H9 (cell line): ENCODE measurements at regions not wholly inside any gene's neighbourhood (a gene's known extent, or its start where the extent isn't known, plus 50 kb on each side); places are given as distances from the start of the nearest gene placed in this dataset.

Experiments used
- DNase-seq: peaks from one replicate; pipeline ENCODE4 v3.0.0-alpha.2; 2017
- H2AFZ ChIP-seq: one replicate; pipeline ENCODE4 v1.6.1; 2013; ENCODE audit warnings: mild to moderate bottlenecking, low read length, control low read depth, moderate library complexity
- H2AK5ac ChIP-seq: 2 replicates; pipeline ENCODE4 v1.6.1; 2013; ENCODE audit warnings: low read length, control low read depth, mixed read lengths; ENCODE audit not compliant: insufficient read length
- H2BK120ac ChIP-seq: one replicate; pipeline ENCODE4 v1.6.1; 2013; ENCODE audit warnings: low read depth, mild to moderate bottlenecking, low read length, control low read depth, inconsistent platforms; ENCODE audit not compliant: poor library complexity, severe bottlenecking
- H2BK12ac ChIP-seq: 2 replicates; pipeline ENCODE4 v1.6.1; 2013; ENCODE audit warnings: low read length, control low read depth, mixed read lengths, low read depth; ENCODE audit not compliant: insufficient read length
- H2BK15ac ChIP-seq: 2 replicates; pipeline ENCODE4 v1.6.1; 2013; ENCODE audit warnings: low read depth, low read length, control low read depth
- H2BK20ac ChIP-seq: one replicate; pipeline ENCODE4 v1.6.1; 2013; ENCODE audit warnings: low read depth, mild to moderate bottlenecking, low read length, control low read depth, inconsistent platforms; ENCODE audit not compliant: poor library complexity, severe bottlenecking
- H2BK5ac ChIP-seq: 2 replicates; pipeline ENCODE4 v1.6.1; 2013; ENCODE audit warnings: low read length, control low read depth, mixed read lengths; ENCODE audit not compliant: insufficient read length
- H3K14ac ChIP-seq: 2 replicates; pipeline ENCODE4 v1.6.1; 2013; ENCODE audit warnings: low read length, control low read depth; ENCODE audit not compliant: insufficient read depth
- H3K18ac ChIP-seq: 2 replicates; pipeline ENCODE4 v1.6.1; 2013; ENCODE audit warnings: low read depth, mild to moderate bottlenecking, mixed read lengths, low read length, control low read depth; ENCODE audit not compliant: insufficient read length
- H3K23ac ChIP-seq: 2 replicates; pipeline ENCODE4 v1.6.1; 2013; ENCODE audit warnings: low read length, control low read depth, mixed read lengths, low read depth; ENCODE audit not compliant: insufficient read length
- H3K23me2 ChIP-seq: 2 replicates; pipeline ENCODE4 v1.6.1; 2013; ENCODE audit warnings: low read depth, mild to moderate bottlenecking, mixed read lengths, low read length, control low read depth; ENCODE audit not compliant: insufficient read length, poor library complexity, severe bottlenecking
- H3K27ac ChIP-seq: 2 replicates; pipeline ENCODE4 v1.5.1; 2013; ENCODE audit warnings: low read length, control low read depth, mixed read lengths, low read depth; ENCODE audit not compliant: insufficient read length
- H3K27me3 ChIP-seq: 2 replicates; pipeline ENCODE4 v1.6.1; 2013; ENCODE audit warnings: low read length, control low read depth, inconsistent platforms; ENCODE audit not compliant: insufficient read depth
- H3K4ac ChIP-seq: 2 replicates; pipeline ENCODE4 v1.6.1; 2013; ENCODE audit warnings: low read depth, mild to moderate bottlenecking, control low read depth, inconsistent platforms, low read length, moderate library complexity
- H3K4me1 ChIP-seq: 2 replicates; pipeline ENCODE4 v1.6.1; 2013; ENCODE audit warnings: low read length, control low read depth, inconsistent platforms; ENCODE audit not compliant: insufficient read depth
- H3K4me2 ChIP-seq: 2 replicates; pipeline ENCODE4 v1.6.1; 2013; ENCODE audit warnings: low read length, control low read depth, mixed read lengths; ENCODE audit not compliant: insufficient read length, insufficient read depth
- H3K56ac ChIP-seq: 2 replicates; pipeline ENCODE4 v1.6.1; 2013; ENCODE audit warnings: low read depth, mild to moderate bottlenecking, mixed read lengths, low read length, control low read depth; ENCODE audit not compliant: insufficient read length
- H3K79me1 ChIP-seq: 2 replicates; pipeline ENCODE4 v1.6.1; 2013; ENCODE audit warnings: low read depth, mild to moderate bottlenecking, moderate library complexity, low read length, control low read depth, inconsistent platforms; ENCODE audit not compliant: insufficient read depth, poor library complexity, severe bottlenecking
- H3K79me2 ChIP-seq: 2 replicates; pipeline ENCODE4 v1.6.1; 2013; ENCODE audit warnings: low read length, control low read depth, inconsistent platforms; ENCODE audit not compliant: insufficient read depth
- H3K9ac ChIP-seq: 2 replicates; pipeline ENCODE4 v1.6.1; 2013; ENCODE audit warnings: low read length, control low read depth, mixed read lengths; ENCODE audit not compliant: insufficient read length; ENCODE audit errors: extremely low read depth
- H3K9me3 ChIP-seq: one replicate; pipeline ENCODE4 v1.6.1; 2013; ENCODE audit warnings: low read depth, low read length, inconsistent platforms; ENCODE audit not compliant: control insufficient read depth
- H3T11ph ChIP-seq: one replicate; pipeline ENCODE4 v1.6.1; 2013; ENCODE audit warnings: mild to moderate bottlenecking, low read length, control low read depth, inconsistent platforms
- H4K20me1 ChIP-seq: one replicate; pipeline ENCODE4 v1.6.1; 2013; ENCODE audit not compliant: control insufficient read depth, insufficient read length, insufficient read depth
- H4K5ac ChIP-seq: 2 replicates; pipeline ENCODE4 v1.6.1; 2013; ENCODE audit warnings: low read depth, mild to moderate bottlenecking, mixed read lengths, low read length, control low read depth; ENCODE audit not compliant: insufficient read length
- H4K8ac ChIP-seq: replicated peaks from 2 replicates; pipeline ENCODE4 v1.6.1; 2013; ENCODE audit warnings: low read length, control low read depth, mixed read lengths, low read depth; ENCODE audit not compliant: insufficient read length
- H4K91ac ChIP-seq: 2 replicates; pipeline ENCODE4 v1.6.1; 2013; ENCODE audit warnings: low read depth, mild to moderate bottlenecking, moderate library complexity, mixed read lengths, low read length, control low read depth; ENCODE audit not compliant: insufficient read length
- H3K27ac Mint-ChIP-seq, 3 experiments: 2 replicates in 2 of 3; 3 replicates in 1 of 3; pipeline ENCODE4 v1.8.0; 2020 to 2021; ENCODE audit warnings: mixed read lengths in 3 of 3, mild to moderate bottlenecking in 1 of 3, moderate library complexity in 1 of 3
- H3K27me3 Mint-ChIP-seq: 2 replicates; pipeline ENCODE4 v1.8.0; 2021; ENCODE audit warnings: low read depth, mild to moderate bottlenecking, moderate library complexity, mixed read lengths
- H3K36me3 Mint-ChIP-seq, 3 experiments: 2 replicates in 2 of 3; 3 replicates in 1 of 3; pipeline ENCODE4 v1.8.0; 2020 to 2021; ENCODE audit warnings: low read depth in 3 of 3, mixed read lengths in 3 of 3; ENCODE audit not compliant: insufficient read depth in 1 of 3
- H3K4me1 Mint-ChIP-seq, 2 experiments: 2 replicates each; pipeline ENCODE4 v1.8.0; 2020; ENCODE audit warnings: mixed read lengths in 2 of 2
- H3K4me3 Mint-ChIP-seq, 2 experiments: 2 replicates in 1 of 2; 3 replicates in 1 of 2; pipeline ENCODE4 v1.8.0; 2020 to 2021; ENCODE audit warnings: mild to moderate bottlenecking in 2 of 2, mixed read lengths in 2 of 2, moderate library complexity in 1 of 2
- H3K9me3 Mint-ChIP-seq, 2 experiments: 2 replicates in 1 of 2; 3 replicates in 1 of 2; pipeline ENCODE4 v1.8.0; 2020; ENCODE audit warnings: mild to moderate bottlenecking in 2 of 2, mixed read lengths in 2 of 2, moderate library complexity in 1 of 2
- WGBS: extraction: QIAGEN DNeasy Blood & Tissue Kit; methylation state at CpG from one replicate; pipeline ENCODE4 v1.1.7; 2013; ENCODE audit warnings: missing lambda C conversion rate, low lambda C conversion rate, mixed read lengths; ENCODE audit not compliant: insufficient read length; ENCODE audit errors: extremely low coverage; 5-methylcytosine and 5-hydroxymethylcytosine counted together
- TF ChIP-seq, protein P1 (sequence below): fragments of 200-600 bp; sonication (generic); conservative IDR thresholded peaks from 3 replicates; pipeline ENCODE4 v1.8.0; 2021; ENCODE audit warnings: antibody characterized with exemption, mild to moderate bottlenecking

- Histone ChIP-seq H2BK15ac (no peak overlapping the region), H2AFZ (no peak overlapping the region), H2BK120ac (no peak overlapping the region), H4K5ac (no peak overlapping the region), H2BK5ac (no peak overlapping the region), H3T11ph (no peak overlapping the region), H3K18ac (no peak overlapping the region), H4K91ac (no peak overlapping the region), H3K9me3 (peaks cover 12% of the 10 kb centered on the region), H3K4me2 (no peak overlapping the region), H3K4ac (no peak overlapping the region), H3K79me2 (no peaks in the 10 kb centered on the region), H3K4me1 (no peaks in the 10 kb centered on the region), H4K8ac (no peak overlapping the region), H3K56ac (no peak overlapping the region), H3K23ac (no peak overlapping the region), H3K14ac (no peak overlapping the region), H2BK12ac (no peak overlapping the region), H3K9ac (no peak overlapping the region), H2AK5ac (no peak overlapping the region), H2BK20ac (no peak overlapping the region), H3K23me2 (no peaks in the 10 kb centered on the region), H3K27me3 (no peaks in the 10 kb centered on the region; the same call in 1 of the 2 replicates), H3K27ac (no peak overlapping the region), H3K79me1 (no peaks in the 10 kb centered on the region), H4K20me1 (no peaks in the 10 kb centered on the region)
- H3K4me3 Mint-ChIP-seq = no peak overlapping the region
- H3K27ac Mint-ChIP-seq = no peak overlapping the region
- peaks cover 12 to 27% of the 10 kb centered on the region in 2 experiments; a peak in 4 of 5 replicates for H3K9me3 Mint-ChIP-seq
- no CpG with 5 or more reads among the region's 7 CpGs for WGBS
- DNase-seq = no peak
- TF ChIP-seq, protein P1, sequence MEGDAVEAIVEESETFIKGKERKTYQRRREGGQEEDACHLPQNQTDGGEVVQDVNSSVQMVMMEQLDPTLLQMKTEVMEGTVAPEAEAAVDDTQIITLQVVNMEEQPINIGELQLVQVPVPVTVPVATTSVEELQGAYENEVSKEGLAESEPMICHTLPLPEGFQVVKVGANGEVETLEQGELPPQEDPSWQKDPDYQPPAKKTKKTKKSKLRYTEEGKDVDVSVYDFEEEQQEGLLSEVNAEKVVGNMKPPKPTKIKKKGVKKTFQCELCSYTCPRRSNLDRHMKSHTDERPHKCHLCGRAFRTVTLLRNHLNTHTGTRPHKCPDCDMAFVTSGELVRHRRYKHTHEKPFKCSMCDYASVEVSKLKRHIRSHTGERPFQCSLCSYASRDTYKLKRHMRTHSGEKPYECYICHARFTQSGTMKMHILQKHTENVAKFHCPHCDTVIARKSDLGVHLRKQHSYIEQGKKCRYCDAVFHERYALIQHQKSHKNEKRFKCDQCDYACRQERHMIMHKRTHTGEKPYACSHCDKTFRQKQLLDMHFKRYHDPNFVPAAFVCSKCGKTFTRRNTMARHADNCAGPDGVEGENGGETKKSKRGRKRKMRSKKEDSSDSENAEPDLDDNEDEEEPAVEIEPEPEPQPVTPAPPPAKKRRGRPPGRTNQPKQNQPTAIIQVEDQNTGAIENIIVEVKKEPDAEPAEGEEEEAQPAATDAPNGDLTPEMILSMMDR = no peak
- H3K4me1 Mint-ChIP-seq = peaks cover 4 to 6% of the 10 kb centered on the region in 2 experiments
- no peaks in the 10 kb centered on the region; the same call in 1 of the 2 replicates for H3K27me3 Mint-ChIP-seq
- H3K36me3 Mint-ChIP-seq = peaks cover 4 to 18% (median 12%) of the 10 kb centered on the region in 3 experiments; a peak in 6 of 7 replicates
Observed at GRCh38 chr6:134419716-134420115, 101.8 kb upstream of the SGK1 start.
